Neural cell (in vitro differentiated cells): ENCODE measurements at regions not wholly inside any gene's neighbourhood (a gene's known extent, or its start where the extent isn't known, plus 50 kb on each side); places are given as distances from the start of the nearest gene placed in this dataset.

Experiments used
- H2AFZ ChIP-seq: fragments of 200-600, 300-800 bp; sonication (generic), shearing (Covaris generic); 2 replicates; pipeline ENCODE4 v1.6.0; 2014; ENCODE audit warnings: low read depth, mild to moderate bottlenecking, antibody characterized with exemption, low read length, moderate library complexity
- H3F3A ChIP-seq: fragments of 200-600 bp; shearing (Covaris generic); 2 replicates; pipeline ENCODE4 v1.6.1; 2016; ENCODE audit warnings: mild to moderate bottlenecking, moderate library complexity, mixed read lengths, antibody characterized with exemption, low read length; ENCODE audit not compliant: insufficient read depth, poor library complexity, severe bottlenecking
- H3K27ac ChIP-seq: fragments of 200-600, 300-800 bp; sonication (generic), shearing (Covaris generic); 2 replicates; pipeline ENCODE4 v1.5.1; 2014; ENCODE audit warnings: mild to moderate bottlenecking, low read length, moderate library complexity
- H3K27me3 ChIP-seq: fragments of 300-800, 200-600 bp; sonication (generic), shearing (Covaris generic); 2 replicates; pipeline ENCODE4 v1.6.0; 2014; ENCODE audit warnings: mild to moderate bottlenecking, low read depth, low read length, moderate library complexity; ENCODE audit not compliant: insufficient read depth
- H3K36me3 ChIP-seq: fragments of 300-800, 200-600 bp; sonication (generic), shearing (Covaris generic); 2 replicates; pipeline ENCODE4 v1.5.1; 2014; ENCODE audit warnings: mild to moderate bottlenecking, antibody characterized with exemption, low read length, moderate library complexity; ENCODE audit not compliant: insufficient read depth
- H3K4me2 ChIP-seq: fragments of 300-800, 200-600 bp; sonication (generic), shearing (Covaris generic); 2 replicates; pipeline ENCODE4 v1.6.0; 2014; ENCODE audit warnings: mild to moderate bottlenecking, low read length
- H3K4me3 ChIP-seq: fragments of 300-800, 200-600 bp; sonication (generic), shearing (Covaris generic); 2 replicates; pipeline ENCODE4 v1.5.1; 2014; ENCODE audit warnings: mild to moderate bottlenecking, low read length, moderate library complexity
- H3K79me2 ChIP-seq: fragments of 200-600 bp; shearing (Covaris generic); replicated peaks from 2 replicates; pipeline ENCODE4 v1.6.0; 2014; ENCODE audit warnings: mild to moderate bottlenecking, low read length, moderate library complexity; ENCODE audit not compliant: insufficient read depth
- H3K9ac ChIP-seq: fragments of 300-800, 200-600 bp; sonication (generic), shearing (Covaris generic); 2 replicates; pipeline ENCODE4 v1.6.1; 2016; ENCODE audit warnings: mild to moderate bottlenecking, low read length, mixed read lengths
- H3K9me2 ChIP-seq: fragments of 200-600 bp; shearing (Covaris generic); 2 replicates; pipeline ENCODE4 v1.6.1; 2016; ENCODE audit warnings: mild to moderate bottlenecking, low read length, mixed read lengths; ENCODE audit not compliant: insufficient read depth
- H3K9me3 ChIP-seq: fragments of 200-600, 300-800 bp; sonication (generic), shearing (Covaris generic); 2 replicates; pipeline ENCODE4 v1.6.1; 2016; ENCODE audit warnings: mild to moderate bottlenecking, mixed run types, low read length, moderate library complexity, mixed read lengths
- H4K20me1 ChIP-seq: fragments of 200-600 bp; shearing (Covaris generic); 2 replicates; pipeline ENCODE4 v1.6.1; 2016; ENCODE audit warnings: mild to moderate bottlenecking, mixed run types; ENCODE audit not compliant: insufficient read depth
- CTCF ChIP-seq: fragments of 450-650 bp; IDR thresholded peaks from 2 replicates; pipeline ENCODE4 v1.5.1; 2014; ENCODE audit warnings: antibody characterized with exemption, mild to moderate bottlenecking, moderate library complexity; ENCODE audit not compliant: poor library complexity, severe bottlenecking
- EP300 ChIP-seq: fragments of 450-650 bp; conservative IDR thresholded peaks from 2 replicates; pipeline ENCODE4 v1.6.1; 2014; ENCODE audit warnings: antibody characterized with exemption, mild to moderate bottlenecking, moderate library complexity; ENCODE audit not compliant: poor library complexity, severe bottlenecking
- EZH2 ChIP-seq: fragments of 200-600, 300-800 bp; shearing (Covaris generic), sonication (generic); IDR thresholded peaks from 2 replicates; pipeline ENCODE4 v1.6.1; 2014; ENCODE audit warnings: antibody characterized with exemption, low read length, borderline replicate concordance, mild to moderate bottlenecking; ENCODE audit not compliant: insufficient read depth, poor library complexity, severe bottlenecking
- MXI1 ChIP-seq: fragments of 450-650 bp; conservative IDR thresholded peaks from 2 replicates; pipeline ENCODE4 v1.6.1; 2014; ENCODE audit warnings: antibody characterized with exemption, mild to moderate bottlenecking; ENCODE audit not compliant: poor library complexity, severe bottlenecking
- POLR2AphosphoS5 ChIP-seq: IDR thresholded peaks from 2 replicates; pipeline ENCODE4 v1.6.1; 2012
- RAD21 ChIP-seq: fragments of 450-650 bp; conservative IDR thresholded peaks from 2 replicates; pipeline ENCODE4 v1.6.1; 2014; ENCODE audit warnings: antibody characterized with exemption, mild to moderate bottlenecking, moderate library complexity
- REST ChIP-seq: IDR thresholded peaks from 2 replicates; pipeline ENCODE4 v1.6.1; 2012; ENCODE audit warnings: borderline replicate concordance
- SMC3 ChIP-seq: fragments of 450-650 bp; conservative IDR thresholded peaks from 2 replicates; pipeline ENCODE4 v1.6.1; 2014; ENCODE audit warnings: antibody characterized with exemption, mild to moderate bottlenecking, moderate library complexity; ENCODE audit not compliant: poor library complexity
- TAF1 ChIP-seq: IDR thresholded peaks from 2 replicates; pipeline ENCODE4 v1.6.1; 2012; ENCODE audit warnings: low read depth

GRCh38 chr11:59265735-59266134 is 53.0 kb upstream of the MPEG1 start:
- no peaks in the 10 kb centered on the region for H3K9me3 ChIP-seq
- no peaks in the 10 kb centered on the region for H3K79me2 ChIP-seq

GRCh38 chr11:59264736-59265135 is 52.0 kb upstream of the MPEG1 start:
- no peaks in the 10 kb centered on the region for H4K20me1 ChIP-seq
- H3K4me3 ChIP-seq, result no peak overlapping the region
- no peak overlapping the region for H2AFZ ChIP-seq
- H3K79me2 ChIP-seq, result no peaks in the 10 kb centered on the region
- H3K27me3 ChIP-seq, result no peaks in the 10 kb centered on the region
- H3K9ac ChIP-seq, result no peak overlapping the region
- H3K9me3 ChIP-seq, result no peaks in the 10 kb centered on the region
- no peak overlapping the region for H3K4me2 ChIP-seq
- H3K36me3 ChIP-seq, result no peaks in the 10 kb centered on the region
- H3K27ac ChIP-seq, result no peak overlapping the region
- H3K9me2 ChIP-seq, result no peaks in the 10 kb centered on the region
- H3F3A ChIP-seq, result no peaks in the 10 kb centered on the region
- TF ChIP-seq POLR2AphosphoS5 (no peak), TAF1 (no peak), EZH2 (no peak), RAD21 (no peak), REST (no peak), SMC3 (no peak), MXI1 (no peak)

More at GRCh38 chr11:59265735-59266134, 53.0 kb upstream of the MPEG1 start:
- no peaks in the 10 kb centered on the region for H3K27me3 ChIP-seq
- H3K9ac ChIP-seq, result no peak overlapping the region
- no peak overlapping the region for H3K4me3 ChIP-seq
- TF ChIP-seq TAF1 (no peak), SMC3 (no peak), POLR2AphosphoS5 (no peak), CTCF (no peak), EP300 (no peak), REST (no peak), MXI1 (no peak), EZH2 (no peak), RAD21 (no peak)
- no peaks in the 10 kb centered on the region for H4K20me1 ChIP-seq
- H3K36me3 ChIP-seq, result no peaks in the 10 kb centered on the region
- no peaks in the 10 kb centered on the region for H3F3A ChIP-seq
- H3K9me2 ChIP-seq, result no peaks in the 10 kb centered on the region
- H3K4me2 ChIP-seq, result no peak overlapping the region
- no peak overlapping the region for H3K27ac ChIP-seq
- H2AFZ ChIP-seq, result no peak overlapping the region
